DMS 273 (cell line): ENCODE measurements at regions not wholly inside any gene's neighbourhood (a gene's known extent, or its start where the extent isn't known, plus 50 kb on each side); places are given as distances from the start of the nearest gene placed in this dataset.
"Not testable (repeated sequence)": the region's sequence is repeated elsewhere in the genome, so short reads cannot be mapped to it uniquely, and the experiment has no call there.

Experiments used
- DNase-seq: peaks from one replicate; lab custom pipeline; 2025; ENCODE audit not compliant: unreplicated experiment; lab: John Stamatoyannopoulos, UW

GRCh38 chr5:166582416-166582815, 1709.0 kb upstream of the WWC1 start:
- DNase-seq = no peak

DNA sequence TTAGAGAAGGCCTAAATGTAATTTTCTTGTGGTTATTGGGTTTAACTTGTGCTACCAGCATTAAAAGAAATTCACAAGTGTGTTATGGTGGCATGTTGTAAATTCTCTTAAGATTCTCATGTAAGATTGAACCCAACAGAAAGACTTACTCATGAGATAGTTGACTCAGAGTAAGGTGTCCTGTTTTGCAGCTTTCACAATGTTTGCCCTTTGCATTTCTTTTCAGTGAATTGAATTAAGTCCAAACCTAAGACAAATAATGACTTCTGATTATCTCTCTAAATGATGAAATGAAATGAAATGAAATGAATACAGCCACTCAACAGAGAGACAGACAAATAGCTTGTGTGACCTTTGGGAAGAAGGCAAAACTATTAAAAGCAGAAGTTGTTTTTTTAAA, 1696.9 kb upstream of the WWC1 start:
- no peak for DNase-seq

GRCh38 chr5:166595274-166595951, 1696.0 kb upstream of the WWC1 start:
- DNase-seq = no peak

DNA sequence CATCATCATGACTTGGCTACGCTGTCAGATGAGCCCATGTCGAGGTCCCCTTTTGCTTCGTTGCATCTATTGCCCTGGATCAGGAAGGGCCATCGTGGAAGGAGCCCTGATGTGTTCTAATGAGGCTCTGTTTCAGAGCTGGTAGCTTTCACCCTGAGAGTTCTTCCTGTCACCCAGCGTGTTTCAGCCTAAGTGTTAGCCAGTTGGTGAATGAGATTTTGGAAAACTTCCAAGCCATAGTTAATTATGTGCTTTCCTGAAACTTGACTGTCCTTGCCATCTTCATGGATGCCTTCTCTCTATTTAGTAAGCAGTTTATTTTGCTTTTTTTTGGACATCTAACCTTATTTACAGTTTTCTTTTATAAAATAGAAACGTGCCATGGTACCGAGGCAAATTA, 1695.4 kb upstream of the WWC1 start:
- no peak for DNase-seq

DNA sequence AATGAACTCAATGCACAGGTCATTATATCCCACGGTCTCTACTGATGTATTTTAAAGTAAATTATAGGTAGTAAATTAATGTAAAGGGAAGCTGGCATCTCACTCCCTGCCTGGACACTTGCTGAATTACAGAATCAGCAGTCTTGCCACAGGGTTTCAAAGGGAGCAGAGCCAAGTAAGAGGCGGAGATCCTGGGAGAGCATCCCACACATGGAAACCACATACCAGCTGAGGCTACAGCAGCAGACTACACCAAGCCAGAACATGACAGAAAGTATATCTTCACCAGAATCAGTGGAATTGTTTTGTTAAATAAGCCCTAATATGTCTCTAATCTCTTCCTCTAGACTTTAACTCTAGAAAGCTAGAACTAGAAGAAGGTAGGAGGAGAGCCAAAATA, 1689.2 kb upstream of the WWC1 start:
- no peak for DNase-seq

DNA sequence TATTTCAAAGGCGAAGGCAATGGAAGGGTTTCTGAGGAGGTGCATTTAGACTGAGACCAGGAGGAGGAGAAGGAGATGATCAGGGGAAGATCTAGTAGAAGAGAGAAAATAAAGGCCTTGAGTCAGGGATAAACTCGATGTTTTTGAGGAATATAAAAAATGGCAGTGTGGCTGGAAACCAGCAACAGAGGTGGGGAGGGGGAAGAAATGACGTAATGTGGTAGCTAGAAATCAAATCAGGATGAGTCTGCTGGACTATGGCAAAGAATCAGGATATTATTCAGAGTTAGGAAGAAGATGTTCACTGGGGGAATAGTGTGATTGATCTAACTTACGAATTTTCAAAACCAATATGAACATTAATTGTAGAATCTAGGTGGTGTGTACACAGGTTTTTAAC, 1673.9 kb upstream of the WWC1 start:
- DNase-seq = no peak

- DNase-seq = no peak
Measured at GRCh38 chr5:166618526-166618925, 1672.9 kb upstream of the WWC1 start.

- DNase-seq = no peak
Measured at GRCh38 chr5:166624573-166624972, 1666.9 kb upstream of the WWC1 start.

GRCh38 chr5:166625210-166625865, 1666.1 kb upstream of the WWC1 start:
- DNase-seq = no peak

GRCh38 chr5:166637295-166637694, 1654.2 kb upstream of the WWC1 start:
- DNase-seq = no peak

GRCh38 chr5:166639151-166639550, 1652.3 kb upstream of the WWC1 start:
- DNase-seq = no peak

DNA sequence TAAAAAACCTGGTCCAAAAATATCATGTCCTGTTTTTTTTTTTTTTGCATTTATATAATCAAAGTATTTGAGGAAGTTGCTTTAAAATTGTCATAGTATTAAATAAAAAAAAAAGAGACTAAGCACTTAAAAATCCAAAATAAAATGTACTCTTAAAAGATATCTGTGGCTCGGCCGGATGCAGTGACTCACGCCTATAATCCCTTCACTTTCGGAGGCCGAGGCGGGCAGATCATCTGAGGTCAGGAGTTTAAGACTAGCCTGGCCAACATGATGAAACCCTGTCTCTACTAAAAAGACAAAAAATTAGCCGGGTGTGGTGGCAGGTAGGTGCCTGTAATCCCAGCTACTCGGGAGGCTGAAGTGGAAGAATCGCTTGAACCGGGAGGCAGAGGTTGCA, 1651.3 kb upstream of the WWC1 start:
- DNase-seq = not testable (repeated sequence)

- DNase-seq = no peak
Measured at GRCh38 chr5:166648736-166649135, 1642.7 kb upstream of the WWC1 start.

- no peak for DNase-seq
Measured at GRCh38 chr5:166649676-166650075, 1641.8 kb upstream of the WWC1 start.

GRCh38 chr5:166651234-166651633, 1640.2 kb upstream of the WWC1 start:
- no peak for DNase-seq

DNA sequence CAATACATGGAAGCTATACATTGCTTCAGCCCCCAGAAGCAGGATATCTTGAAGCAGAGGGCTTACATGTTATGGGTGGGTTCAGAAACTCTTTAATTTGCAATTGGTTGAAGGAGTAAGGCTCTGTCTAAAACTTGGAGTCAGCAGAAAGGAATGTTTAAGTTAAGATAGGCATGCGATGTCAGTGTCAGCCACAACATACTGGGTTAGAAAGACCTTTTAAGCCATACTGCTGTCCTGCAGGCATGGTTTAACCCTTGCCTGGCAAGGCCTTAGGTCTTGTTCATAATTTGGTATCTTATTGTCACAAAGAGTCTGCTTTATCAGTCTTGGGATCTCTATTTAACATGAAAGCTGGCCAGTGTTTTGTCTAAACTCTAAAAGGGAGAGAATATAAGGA, 1619.6 kb upstream of the WWC1 start:
- DNase-seq = no peak

DNA sequence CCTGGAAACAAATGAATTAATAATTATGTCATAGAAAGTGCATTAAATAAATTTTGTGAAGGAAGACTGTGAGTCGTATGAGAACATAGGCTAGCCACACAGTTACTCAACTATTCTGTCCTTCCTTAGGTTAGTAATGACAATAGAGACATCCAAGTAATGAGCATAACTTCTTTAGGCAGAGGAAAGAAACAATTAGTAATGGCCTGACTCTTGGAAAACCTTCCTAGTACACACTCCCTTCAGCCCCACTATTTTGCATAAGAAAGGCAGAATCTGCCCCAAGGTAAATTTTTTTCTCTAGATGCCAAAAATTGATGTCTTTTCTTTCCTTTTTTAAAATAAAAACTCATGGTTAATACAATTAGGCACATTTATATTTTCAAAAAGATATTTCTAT, 1619.0 kb upstream of the WWC1 start:
- no peak for DNase-seq

DNA sequence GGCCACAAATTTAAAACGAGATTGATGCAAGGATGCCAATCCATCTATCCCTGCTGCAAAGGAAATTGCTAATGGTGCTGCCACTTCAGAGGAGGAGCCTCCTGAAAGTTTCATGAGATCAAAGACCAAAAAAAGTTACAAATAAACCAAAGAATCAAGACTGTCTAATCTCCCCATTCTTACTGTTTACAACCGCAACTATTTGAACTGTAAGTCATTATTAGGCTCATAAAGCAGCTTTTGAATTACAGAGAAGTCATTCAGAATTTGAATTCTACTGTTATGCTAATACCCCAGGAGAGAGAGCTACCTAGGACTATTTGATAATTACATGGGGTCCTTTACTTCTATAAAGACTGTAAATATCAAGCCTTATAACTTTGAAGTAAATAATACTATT, 1613.6 kb upstream of the WWC1 start:
- no peak for DNase-seq

DNA sequence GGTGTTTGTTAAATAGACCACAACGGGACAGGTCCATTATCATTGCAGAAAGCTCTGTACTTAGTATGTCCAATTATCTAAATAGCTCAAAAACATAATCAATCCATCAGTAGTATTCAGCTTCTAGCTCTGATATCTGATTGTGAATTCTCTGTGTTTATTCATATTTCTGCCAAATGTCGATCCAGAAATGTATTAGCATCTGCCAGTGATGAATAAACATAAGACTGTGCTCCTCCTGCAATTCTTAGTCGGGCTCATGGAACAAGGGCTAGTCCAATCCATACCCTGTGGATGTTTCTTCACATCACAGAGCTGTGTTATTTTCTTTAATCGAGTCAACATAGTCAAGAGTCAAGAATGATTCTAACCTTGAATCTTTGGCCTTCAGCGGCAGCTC, 1612.1 kb upstream of the WWC1 start:
- no peak for DNase-seq

- DNase-seq = no peak
Measured at GRCh38 chr5:166695326-166695725, 1596.1 kb upstream of the WWC1 start.

DNA sequence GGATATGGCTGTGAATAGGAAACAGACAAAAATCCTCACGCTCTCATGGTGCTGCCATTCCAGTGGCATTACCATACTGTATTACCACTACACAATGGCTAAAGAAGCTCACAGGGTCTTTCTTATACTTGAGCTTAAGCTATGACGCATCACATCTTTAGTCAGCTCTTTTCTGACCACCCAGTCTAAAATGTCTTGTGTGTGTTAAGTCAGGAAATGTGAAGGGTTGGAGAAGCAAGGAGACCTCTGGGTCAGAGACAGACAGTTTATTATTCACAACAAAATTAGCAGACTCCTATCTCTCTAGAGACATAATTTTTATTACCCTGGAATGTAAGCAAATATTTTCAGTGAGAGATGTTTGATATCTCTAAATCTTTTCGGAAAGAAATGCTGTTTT, 1583.2 kb upstream of the WWC1 start:
- no peak for DNase-seq

- DNase-seq = no peak
Measured at GRCh38 chr5:166709691-166710090, 1581.8 kb upstream of the WWC1 start.

DNA sequence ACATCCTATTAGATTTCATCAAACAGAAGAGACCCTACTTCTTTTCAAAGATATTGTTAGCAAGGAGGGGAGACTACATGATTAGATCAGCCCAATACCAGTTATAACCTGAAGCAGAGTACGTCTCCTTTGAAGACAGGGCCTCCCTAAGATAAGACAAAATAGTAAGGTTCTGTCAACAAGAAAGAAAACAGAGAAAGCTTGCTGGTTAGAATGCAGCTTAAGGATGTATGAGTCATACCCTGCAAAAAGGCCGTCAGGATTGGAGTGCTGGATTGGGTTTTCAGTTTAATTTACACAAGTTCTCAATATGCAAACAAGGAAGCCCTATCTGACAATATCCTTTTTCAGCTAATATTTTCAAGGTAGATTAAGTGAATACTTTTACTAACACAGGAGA, 1581.2 kb upstream of the WWC1 start:
- no peak for DNase-seq
